K562 (cell line): ENCODE measurements at regions not wholly inside any gene's neighbourhood (a gene's known extent, or its start where the extent isn't known, plus 50 kb on each side); places are given as distances from the start of the nearest gene placed in this dataset.
A peak's percentile ranks its signal among the peaks of the same experiment; 100 is the strongest.

Experiments
- ATAC-seq: fragments of 200-7000 bp; cut with Tn5 transposase; 3 replicates; pipeline ENCODE4 v1.9.1; 2020; ENCODE audit warnings: moderate library complexity
- BruUV-seq: library from RNA; stranded (reverse); fragments of 400-500 nt; replicated peaks from 2 replicates; lab custom pipeline; 2021; lab: Mats Ljungman, UMichigan
- CTCF ChIA-PET: fragments of 300-600 bp; formaldehyde crosslinking; extraction: SDS; loops from one replicate; lab custom pipeline; 2021; ENCODE audit warnings: low intra/inter-chr PET ratio; lab: Yijun Ruan, JAX
- POLR2A ChIA-PET: fragments of 300-600, 350-650 bp; sonication (Branson Sonifier 250); formaldehyde crosslinking; extraction: SDS; loops from one replicate; lab custom pipeline; 2021; ENCODE audit warnings: antibody characterized with exemption, inconsistent platforms; lab: Yijun Ruan, JAX
- DNase-seq, 4 experiments: peaks; one replicate each; pipeline versions ENCODE4 v3.0.0 to v3.0.0-alpha.2; 2011 to 2018; ENCODE audit warnings: low spot score in 3 of 4, mixed read lengths in 3 of 4; ENCODE audit errors: extremely low read depth in 1 of 4
- FAIRE-seq: peaks from 2 replicates; lab custom pipeline; 2011; peaks lifted over from hg19 to GRCh38; lab: Jason Lieb, UNC
- H2AFZ ChIP-seq: 2 replicates; pipeline ENCODE4 v1.6.0; 2011; ENCODE audit warnings: low read depth, low read length, control low read depth, inconsistent platforms
- H3K27ac ChIP-seq: fragments of 200-600 bp; 3 replicates; pipeline ENCODE4 v1.8.0; 2011; ENCODE audit warnings: low read depth, mild to moderate bottlenecking, control low read depth, inconsistent platforms, low read length, moderate library complexity, mixed read lengths; ENCODE audit errors: extremely low read depth
- H3K27me3 ChIP-seq, 2 experiments: fragments of 300-600 bp in 1 of 2; 2 replicates in 1 of 2; 3 replicates in 1 of 2; pipeline versions ENCODE4 v1.6.0 to v1.8.0; 2011; ENCODE audit warnings: inconsistent platforms in 2 of 2, low read length in 2 of 2, mild to moderate bottlenecking in 1 of 2, mixed read lengths in 1 of 2, moderate library complexity in 1 of 2; ENCODE audit not compliant: control insufficient read depth in 2 of 2, insufficient read depth in 2 of 2
- H3K36me3 ChIP-seq: fragments of 300-600 bp; 3 replicates; pipeline ENCODE4 v1.8.0; 2011; ENCODE audit warnings: mild to moderate bottlenecking, low read length, inconsistent platforms; ENCODE audit not compliant: control insufficient read depth, insufficient read depth
- H3K4me1 ChIP-seq, 2 experiments: fragments of 200-600 bp in 1 of 2; replicated peaks in 1 of 2; 2 replicates in 1 of 2; 3 replicates in 1 of 2; pipeline versions ENCODE4 v1.5.1 to v1.8.0; 2011; ENCODE audit warnings: inconsistent platforms in 2 of 2, low read length in 2 of 2, mild to moderate bottlenecking in 1 of 2, mixed read lengths in 1 of 2, moderate library complexity in 1 of 2; ENCODE audit not compliant: control insufficient read depth in 2 of 2, insufficient read depth in 2 of 2
- H3K4me2 ChIP-seq: 2 replicates; pipeline ENCODE4 v1.6.1; 2011; ENCODE audit warnings: low read length, control low read depth, inconsistent platforms, mixed read lengths; ENCODE audit not compliant: insufficient read depth
- H3K4me3 ChIP-seq: fragments of 200-600 bp; sonication (generic), shearing (Covaris generic); 2 replicates; pipeline ENCODE4 v1.5.1; 2016; ENCODE audit warnings: control low read depth, inconsistent platforms
- H3K79me2 ChIP-seq: fragments of 200-600 bp; 3 replicates; pipeline ENCODE4 v1.8.0; 2011; ENCODE audit warnings: low read length, inconsistent platforms; ENCODE audit not compliant: control insufficient read depth, insufficient read depth
- H3K9ac ChIP-seq, 2 experiments: 2 replicates each; pipeline versions ENCODE4 v1.6.0 to v1.6.1; 2011; ENCODE audit warnings: low read depth in 2 of 2, low read length in 2 of 2, control low read depth in 1 of 2, inconsistent platforms in 1 of 2, mild to moderate bottlenecking in 1 of 2, mixed read lengths in 1 of 2; ENCODE audit not compliant: insufficient read depth in 1 of 2
- H3K9me1 ChIP-seq: one replicate; pipeline ENCODE4 v1.6.0; 2011; ENCODE audit warnings: inconsistent platforms, mild to moderate bottlenecking, low read length, moderate library complexity; ENCODE audit not compliant: control insufficient read depth, insufficient read depth
- H3K9me3 ChIP-seq: replicated peaks from 2 replicates; pipeline ENCODE4 v1.5.1; 2011; ENCODE audit warnings: low read depth, low read length, inconsistent platforms; ENCODE audit not compliant: control insufficient read depth, insufficient read depth
- H4K20me1 ChIP-seq: replicated peaks from 2 replicates; pipeline ENCODE4 v1.6.1; 2011; ENCODE audit warnings: low read length, inconsistent platforms, mixed read lengths; ENCODE audit not compliant: control insufficient read depth, insufficient read depth
- ZNF444 ChIP-seq: fragments of 250-450 bp; sonication (Bioruptor Pico); IDR thresholded peaks from 2 replicates; pipeline ENCODE4 v1.4.0; 2020; ENCODE audit warnings: mild to moderate bottlenecking, moderate library complexity
- WGBS: fragments of 100-300 bp; shearing (Covaris generic); methylation state at CpG from one replicate; pipeline ENCODE4 v1.1.6; 2016; ENCODE audit warnings: low coverage, mixed read lengths; ENCODE audit not compliant: insufficient coverage; ENCODE audit errors: missing lambda C conversion rate; 5-methylcytosine and 5-hydroxymethylcytosine counted together
- in situ Hi-C: fragments of 300-500 bp; cut with MboI; formaldehyde crosslinking; loops from 4 replicates; pipeline ENCODE4 v1.15.0; 2018; ENCODE audit warnings: inconsistent platforms, mixed read lengths
- intact Hi-C: fragments of 100-400 bp; cut with micrococcal nuclease; formaldehyde crosslinking; loops from 2 replicates; pipeline ENCODE4 v1.14.2; 2022
- TF ChIP-seq, protein P1 (sequence below): fragments of 450-650 bp; IDR thresholded peaks from 2 replicates; pipeline ENCODE4 v1.6.1; 2016
- TF ChIP-seq, protein P2 (sequence below), 2 experiments: IDR thresholded peaks in 1 of 2; conservative IDR thresholded peaks in 1 of 2; 2 replicates each; pipeline ENCODE4 v1.6.1; 2016; ENCODE audit warnings: low read depth in 2 of 2, mild to moderate bottlenecking in 1 of 2, missing compliant biosample characterization in 1 of 2, missing genetic modification characterization in 1 of 2, moderate library complexity in 1 of 2

- no peak overlapping the region for H2AFZ ChIP-seq
- ChIA-PET POLR2A (interaction anchor here (0.6 to 0.7 kb wide), 2 partner anchors 22 to 496 kb away, joined by 3 read pairs; no protein-coding TSS in a partner anchor), CTCF (no interaction called here)
- no peak overlapping the region for H3K9ac ChIP-seq
- TF ChIP-seq ZNF444 (CRISPR knock-in tag), result no peak
- TF ChIP-seq, protein P1, sequence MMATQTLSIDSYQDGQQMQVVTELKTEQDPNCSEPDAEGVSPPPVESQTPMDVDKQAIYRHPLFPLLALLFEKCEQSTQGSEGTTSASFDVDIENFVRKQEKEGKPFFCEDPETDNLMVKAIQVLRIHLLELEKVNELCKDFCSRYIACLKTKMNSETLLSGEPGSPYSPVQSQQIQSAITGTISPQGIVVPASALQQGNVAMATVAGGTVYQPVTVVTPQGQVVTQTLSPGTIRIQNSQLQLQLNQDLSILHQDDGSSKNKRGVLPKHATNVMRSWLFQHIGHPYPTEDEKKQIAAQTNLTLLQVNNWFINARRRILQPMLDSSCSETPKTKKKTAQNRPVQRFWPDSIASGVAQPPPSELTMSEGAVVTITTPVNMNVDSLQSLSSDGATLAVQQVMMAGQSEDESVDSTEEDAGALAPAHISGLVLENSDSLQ, result peak; percentile 81
- TF ChIP-seq, protein P2, sequence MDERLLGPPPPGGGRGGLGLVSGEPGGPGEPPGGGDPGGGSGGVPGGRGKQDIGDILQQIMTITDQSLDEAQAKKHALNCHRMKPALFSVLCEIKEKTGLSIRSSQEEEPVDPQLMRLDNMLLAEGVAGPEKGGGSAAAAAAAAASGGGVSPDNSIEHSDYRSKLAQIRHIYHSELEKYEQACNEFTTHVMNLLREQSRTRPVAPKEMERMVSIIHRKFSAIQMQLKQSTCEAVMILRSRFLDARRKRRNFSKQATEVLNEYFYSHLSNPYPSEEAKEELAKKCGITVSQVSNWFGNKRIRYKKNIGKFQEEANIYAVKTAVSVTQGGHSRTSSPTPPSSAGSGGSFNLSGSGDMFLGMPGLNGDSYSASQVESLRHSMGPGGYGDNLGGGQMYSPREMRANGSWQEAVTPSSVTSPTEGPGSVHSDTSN (CRISPR knock-in tag; IDR thresholded peaks at IDR 0.05; ENCODE audit: low read depth), result no peak
- TF ChIP-seq, protein P2 (tag; conservative IDR thresholded peaks at IDR 0.05; ENCODE audit: low read depth), result peak; percentile 47; the same call in 1 of the 2 replicates
- H3K79me2 ChIP-seq, result no peaks in the 10 kb centered on the region
- no peak overlapping the region for H3K4me3 ChIP-seq
- no peak overlapping the region for H3K27ac ChIP-seq
- no peak overlapping the region for H3K4me2 ChIP-seq
- no peaks in the 10 kb centered on the region for H4K20me1 ChIP-seq
- no peaks in the 10 kb centered on the region for H3K9me1 ChIP-seq
- in situ Hi-C loops, result no loop called here
- BruUV-seq, result no TSS peak
- DNase-seq, result no peak
- no peaks in the 10 kb centered on the region for H3K36me3 ChIP-seq
- intact Hi-C loops, result loop anchor here (10.0 kb wide), 1 partner anchor 138 kb away; no protein-coding TSS in a partner anchor
- no peak for FAIRE-seq
- H3K4me1 ChIP-seq, result no peaks in the 10 kb centered on the region
- H3K9me3 ChIP-seq, result no peaks in the 10 kb centered on the region
- ATAC-seq, result no peak
- H3K27me3 ChIP-seq, result peaks cover 4 to 23% of the 10 kb centered on the region in 2 experiments; a peak in 4 of 5 replicates
- WGBS, result 0% methylated on average over 1 of the region's 1 CpG
Measured at GRCh38 chr6:109896341-109896740, 81.8 kb upstream of the GPR6 start.
